Tibial nerve (tissue), 4 donors: ENCODE measurements at regions not wholly inside any gene's neighbourhood (a gene's known extent, or its start where the extent isn't known, plus 50 kb on each side); places are given as distances from the start of the nearest gene placed in this dataset.

Source experiments
- EP300 ChIP-seq, 2 donors: sonication (generic); formaldehyde crosslinking; IDR thresholded peaks; one replicate each; pipeline ENCODE4 v1.6.1; 2017; ENCODE audit warnings: antibody characterized with exemption in 2 of 2, mild to moderate bottlenecking in 1 of 2
- POLR2A ChIP-seq, 2 donors: fragments of 450-650 bp; IDR thresholded peaks; one replicate each; pipeline ENCODE4 v1.6.1; 2017; ENCODE audit warnings: antibody characterized with exemption in 2 of 2, mild to moderate bottlenecking in 2 of 2, moderate library complexity in 2 of 2
- TF ChIP-seq, protein P1 (sequence below), 5 experiments: fragments of 200-600 bp in 3 of 5; fragments of 450-650 bp in 2 of 5; sonication (generic) in 3 of 5; IDR thresholded peaks; one replicate each; pipeline ENCODE4 v1.5.1; 2016 to 2019; ENCODE audit warnings: antibody characterized with exemption in 5 of 5, mild to moderate bottlenecking in 3 of 5, moderate library complexity in 2 of 5

DNA sequence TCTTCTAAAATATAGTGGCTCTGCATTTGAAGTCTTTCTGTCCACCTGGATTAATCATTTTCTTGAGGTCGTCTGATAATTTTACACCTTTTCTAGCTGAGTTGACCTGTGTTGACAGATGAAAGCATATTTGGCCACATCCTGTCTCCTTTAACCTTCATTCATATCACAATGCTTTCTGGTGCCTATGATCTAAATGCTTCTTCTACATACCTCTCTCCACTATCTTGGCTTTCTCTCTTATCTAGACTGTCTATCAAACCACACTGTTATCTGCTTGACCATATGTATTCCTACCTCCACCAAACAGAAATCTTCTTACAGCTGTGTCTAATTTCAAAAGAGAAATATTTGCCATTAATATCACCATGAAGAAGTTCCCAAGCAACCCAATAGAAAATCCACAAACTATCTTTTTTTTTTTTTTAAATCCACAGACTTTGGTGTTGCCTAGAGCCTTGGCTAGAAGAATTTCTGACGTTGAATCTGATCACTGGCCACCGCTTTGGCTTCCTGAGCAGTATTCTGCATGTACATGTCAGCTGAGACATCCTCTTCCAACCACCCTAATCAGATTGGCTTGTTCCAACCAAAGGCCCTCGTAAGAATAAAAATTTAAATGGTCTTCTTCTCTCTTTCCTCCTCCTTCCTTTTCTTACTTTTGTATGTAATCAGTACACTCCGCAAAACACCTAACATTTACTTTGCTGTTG lies 66.3 kb upstream of the SP4 start:
- TF ChIP-seq, protein P1, sequence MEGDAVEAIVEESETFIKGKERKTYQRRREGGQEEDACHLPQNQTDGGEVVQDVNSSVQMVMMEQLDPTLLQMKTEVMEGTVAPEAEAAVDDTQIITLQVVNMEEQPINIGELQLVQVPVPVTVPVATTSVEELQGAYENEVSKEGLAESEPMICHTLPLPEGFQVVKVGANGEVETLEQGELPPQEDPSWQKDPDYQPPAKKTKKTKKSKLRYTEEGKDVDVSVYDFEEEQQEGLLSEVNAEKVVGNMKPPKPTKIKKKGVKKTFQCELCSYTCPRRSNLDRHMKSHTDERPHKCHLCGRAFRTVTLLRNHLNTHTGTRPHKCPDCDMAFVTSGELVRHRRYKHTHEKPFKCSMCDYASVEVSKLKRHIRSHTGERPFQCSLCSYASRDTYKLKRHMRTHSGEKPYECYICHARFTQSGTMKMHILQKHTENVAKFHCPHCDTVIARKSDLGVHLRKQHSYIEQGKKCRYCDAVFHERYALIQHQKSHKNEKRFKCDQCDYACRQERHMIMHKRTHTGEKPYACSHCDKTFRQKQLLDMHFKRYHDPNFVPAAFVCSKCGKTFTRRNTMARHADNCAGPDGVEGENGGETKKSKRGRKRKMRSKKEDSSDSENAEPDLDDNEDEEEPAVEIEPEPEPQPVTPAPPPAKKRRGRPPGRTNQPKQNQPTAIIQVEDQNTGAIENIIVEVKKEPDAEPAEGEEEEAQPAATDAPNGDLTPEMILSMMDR (IDR thresholded peaks at IDR 0.05), result no peak
- TF ChIP-seq POLR2A (IDR thresholded peaks at IDR 0.05), result no peak
- TF ChIP-seq EP300 (IDR thresholded peaks at IDR 0.05), result no peak
